ENCODE measurements at regions not wholly inside any gene's neighbourhood (a gene's known extent, or its start where the extent isn't known, plus 50 kb on each side); places are given as distances from the start of the nearest gene placed in this dataset.

GRCh38 chr1:14143777-14144176 lies 443.8 kb downstream of the PRDM2 start:
- TF ChIP-seq CTCF (conservative IDR thresholded peaks at IDR 0.05 in 1 of 2, IDR thresholded peaks at IDR 0.05 in 1 of 2; ENCODE audit: extremely low read depth in 1 of 2, insufficient read depth in 1 of 2, low read depth in 1 of 2, low read length in 2 of 2) (no peak), EZH2 (IDR thresholded peaks at IDR 0.05; ENCODE audit: borderline replicate concordance, low read length) (no peak)

All from mammary epithelial cell (primary cell).